Thoracic aorta (tissue), 2 donors: ENCODE measurements at regions not wholly inside any gene's neighbourhood (a gene's known extent, or its start where the extent isn't known, plus 50 kb on each side); places are given as distances from the start of the nearest gene placed in this dataset.

ENCODE experiments used
- ATAC-seq: fragments of 150-250 bp; one replicate; pipeline ENCODE4 v1.8.0; 2017; ENCODE audit warnings: low read depth; ENCODE audit not compliant: insufficient number of reproducible peaks, low FRiP score
- DNase-seq: peaks from one replicate; pipeline ENCODE4 v3.0.0-alpha.2; 2020; ENCODE audit warnings: low spot score
- H3K27ac ChIP-seq, 2 donors: fragments of 200-600 bp; sonication (generic); 1 replicate in 1 of 2; 2 replicates in 1 of 2; pipeline ENCODE4 v1.5.1; 2016; ENCODE audit warnings: mild to moderate bottlenecking in 2 of 2, moderate library complexity in 2 of 2
- H3K27me3 ChIP-seq: fragments of 200-600 bp; sonication (generic); replicated peaks from 2 replicates; pipeline ENCODE4 v1.6.0; 2016; ENCODE audit warnings: mild to moderate bottlenecking; ENCODE audit not compliant: insufficient read depth
- H3K36me3 ChIP-seq: fragments of 200-600 bp; sonication (generic); one replicate; pipeline ENCODE4 v1.5.1; 2016
- H3K4me1 ChIP-seq, 2 donors: fragments of 200-600 bp; sonication (generic); 1 replicate in 1 of 2; 2 replicates in 1 of 2; pipeline versions ENCODE4 v1.5.1 to v1.6.0; 2016; ENCODE audit warnings: low read depth in 2 of 2, mild to moderate bottlenecking in 1 of 2; ENCODE audit not compliant: control insufficient read depth in 1 of 2
- H3K4me3 ChIP-seq: fragments of 200-600 bp; sonication (generic); 2 replicates; pipeline ENCODE4 v1.5.1; 2016; ENCODE audit warnings: mild to moderate bottlenecking
- H3K9me3 ChIP-seq: fragments of 200-600 bp; sonication (generic); 2 replicates; pipeline ENCODE4 v1.5.1; 2016
- TF ChIP-seq, protein P1 (sequence below): fragments of 200-600 bp; sonication (generic); IDR thresholded peaks from one replicate; pipeline ENCODE4 v1.5.1; 2019; ENCODE audit warnings: antibody characterized with exemption

DNA sequence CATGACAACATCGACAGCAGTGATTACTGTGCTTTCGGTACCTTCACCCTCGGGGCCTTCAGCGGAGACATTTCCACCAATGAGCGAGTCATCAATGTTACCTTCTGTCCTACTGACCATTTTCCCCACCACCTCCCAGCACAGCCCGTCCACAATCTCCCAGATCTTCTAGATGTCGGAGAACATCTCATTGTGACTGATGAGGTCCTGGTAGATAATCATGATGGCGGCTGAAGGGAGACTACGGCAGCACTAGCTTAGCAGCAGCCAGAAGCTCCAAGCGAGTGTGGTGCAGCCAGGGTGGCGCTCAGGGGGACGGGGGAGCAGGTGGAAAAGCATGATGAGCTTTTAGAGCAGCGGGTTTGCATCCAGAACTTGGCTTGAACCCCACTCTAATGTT, 379.0 kb downstream of the TLR4 start:
- no peak for ATAC-seq
- Histone ChIP-seq H3K4me3 (no peak overlapping the region), H3K36me3 (no peaks in the 10 kb centered on the region), H3K4me1 (no peaks in the 10 kb centered on the region), H3K9me3 (no peaks in the 10 kb centered on the region), H3K27ac (no peak overlapping the region), H3K27me3 (no peaks in the 10 kb centered on the region)
- TF ChIP-seq, protein P1, sequence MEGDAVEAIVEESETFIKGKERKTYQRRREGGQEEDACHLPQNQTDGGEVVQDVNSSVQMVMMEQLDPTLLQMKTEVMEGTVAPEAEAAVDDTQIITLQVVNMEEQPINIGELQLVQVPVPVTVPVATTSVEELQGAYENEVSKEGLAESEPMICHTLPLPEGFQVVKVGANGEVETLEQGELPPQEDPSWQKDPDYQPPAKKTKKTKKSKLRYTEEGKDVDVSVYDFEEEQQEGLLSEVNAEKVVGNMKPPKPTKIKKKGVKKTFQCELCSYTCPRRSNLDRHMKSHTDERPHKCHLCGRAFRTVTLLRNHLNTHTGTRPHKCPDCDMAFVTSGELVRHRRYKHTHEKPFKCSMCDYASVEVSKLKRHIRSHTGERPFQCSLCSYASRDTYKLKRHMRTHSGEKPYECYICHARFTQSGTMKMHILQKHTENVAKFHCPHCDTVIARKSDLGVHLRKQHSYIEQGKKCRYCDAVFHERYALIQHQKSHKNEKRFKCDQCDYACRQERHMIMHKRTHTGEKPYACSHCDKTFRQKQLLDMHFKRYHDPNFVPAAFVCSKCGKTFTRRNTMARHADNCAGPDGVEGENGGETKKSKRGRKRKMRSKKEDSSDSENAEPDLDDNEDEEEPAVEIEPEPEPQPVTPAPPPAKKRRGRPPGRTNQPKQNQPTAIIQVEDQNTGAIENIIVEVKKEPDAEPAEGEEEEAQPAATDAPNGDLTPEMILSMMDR = no peak
- no peak for DNase-seq

GRCh38 chr9:118088090-118088489, 383.9 kb downstream of the TLR4 start:
- ATAC-seq (no peak), DNase-seq (no peak)
- no peaks in the 10 kb centered on the region for H3K9me3 ChIP-seq
- no peak overlapping the region for H3K4me3 ChIP-seq
- no peaks in the 10 kb centered on the region for H3K36me3 ChIP-seq
- H3K27ac ChIP-seq = no peak overlapping the region
- TF ChIP-seq, protein P1 = no peak
- H3K4me1 ChIP-seq = no peaks in the 10 kb centered on the region
- H3K27me3 ChIP-seq = no peaks in the 10 kb centered on the region

DNA sequence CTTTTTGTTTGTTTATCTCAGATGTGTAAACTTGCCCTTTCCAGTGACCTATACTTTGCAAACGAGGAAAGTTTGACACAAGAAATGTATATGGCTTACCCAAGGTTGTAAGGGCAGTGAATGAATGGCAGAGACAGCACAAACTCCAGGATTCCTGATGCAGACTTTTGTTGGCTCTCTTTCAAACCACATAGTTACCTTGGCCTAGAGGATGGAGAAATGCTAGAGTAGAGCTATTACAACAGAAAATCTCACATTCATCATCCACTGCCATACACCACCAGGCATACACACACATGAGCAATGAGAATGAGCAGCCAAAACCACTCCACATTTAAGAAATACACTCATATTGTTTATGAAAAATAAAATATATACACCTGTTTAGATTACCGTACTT, 387.0 kb downstream of the TLR4 start:
- no peaks in the 10 kb centered on the region for H3K4me1 ChIP-seq
- no peaks in the 10 kb centered on the region for H3K36me3 ChIP-seq
- DNase-seq = no peak
- H3K4me3 ChIP-seq = no peak overlapping the region
- TF ChIP-seq, protein P1 = no peak
- no peak overlapping the region for H3K27ac ChIP-seq
- ATAC-seq = no peak
- no peaks in the 10 kb centered on the region for H3K9me3 ChIP-seq
- no peaks in the 10 kb centered on the region for H3K27me3 ChIP-seq

DNA sequence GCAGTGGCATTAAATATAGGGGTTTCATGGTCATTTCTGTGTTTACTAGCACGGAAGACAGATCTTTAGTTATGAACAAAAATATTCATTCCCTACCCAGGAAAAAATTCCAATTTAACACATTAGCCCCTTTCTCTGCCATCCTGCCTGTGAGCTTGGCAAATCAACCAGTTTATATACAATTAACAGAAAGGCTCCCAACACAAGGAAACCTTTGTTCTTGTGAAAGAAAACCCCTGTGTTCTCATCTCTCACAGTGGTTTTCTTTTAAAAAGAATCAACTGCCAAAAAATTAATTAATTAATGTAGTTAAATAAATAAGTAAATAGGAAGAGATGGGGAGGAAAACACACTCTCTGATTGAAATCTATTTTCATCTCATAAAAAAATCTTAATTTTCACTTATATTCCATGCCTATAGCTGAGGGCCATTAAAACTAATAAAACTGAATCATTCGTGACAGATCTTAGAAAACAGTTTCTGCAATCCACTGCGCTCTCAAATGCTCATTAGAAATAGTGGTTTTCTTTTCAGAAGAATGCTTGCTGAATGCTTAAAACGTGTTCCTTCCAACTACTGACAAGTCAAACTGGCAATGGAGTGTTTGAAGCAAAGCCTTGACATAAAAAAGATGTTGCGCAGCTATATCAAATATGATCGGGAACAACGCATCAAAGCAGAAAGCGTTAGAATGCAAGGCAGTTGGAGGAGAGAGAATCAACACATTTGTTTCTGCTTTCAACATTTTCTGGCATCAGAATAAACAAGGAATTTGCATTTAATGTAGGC, 387.7 kb downstream of the TLR4 start:
- Histone ChIP-seq H3K27ac (no peak overlapping the region), H3K4me3 (no peak overlapping the region), H3K9me3 (no peaks in the 10 kb centered on the region), H3K36me3 (no peaks in the 10 kb centered on the region), H3K27me3 (no peaks in the 10 kb centered on the region), H3K4me1 (no peaks in the 10 kb centered on the region)
- ATAC-seq = no peak
- DNase-seq = no peak
- TF ChIP-seq, protein P1 = no peak

- no peak for ATAC-seq
- TF ChIP-seq, protein P1 = no peak
Measured at GRCh38 chr9:118094387-118094786, 390.2 kb downstream of the TLR4 start.

More at GRCh38 chr9:118094387-118094786, 390.2 kb downstream of the TLR4 start:
- Histone ChIP-seq H3K36me3 (no peaks in the 10 kb centered on the region), H3K4me1 (no peaks in the 10 kb centered on the region), H3K27ac (no peak overlapping the region), H3K27me3 (no peaks in the 10 kb centered on the region), H3K9me3 (no peaks in the 10 kb centered on the region), H3K4me3 (no peak overlapping the region)
- no peak for DNase-seq
